HG02852 (cell line): ENCODE measurements at regions not wholly inside any gene's neighbourhood (a gene's known extent, or its start where the extent isn't known, plus 50 kb on each side); places are given as distances from the start of the nearest gene placed in this dataset.
"Not testable (repeated sequence)": the region's sequence is repeated elsewhere in the genome, so short reads cannot be mapped to it uniquely, and the experiment has no call there.

Experiments used
- ATAC-seq: cut with Tn5 transposase; IDR thresholded peaks from one replicate; pipeline ENCODE4 v1.9.1; 2021; ENCODE audit warnings: mild to moderate bottlenecking, moderate library complexity; ENCODE audit not compliant: unreplicated experiment

- ATAC-seq: no peak
Observed at GRCh38 chr12:126396536-126396935, 1331.3 kb downstream of the AACS start.

- ATAC-seq: no peak
Observed at GRCh38 chr12:126397071-126397581, 1331.9 kb downstream of the AACS start.

- no peak for ATAC-seq
Observed at GRCh38 chr12:126397660-126398059, 1332.4 kb downstream of the AACS start.

- ATAC-seq: no peak
Observed at GRCh38 chr12:126400831-126401230, 1335.6 kb downstream of the AACS start.

GRCh38 chr12:126404293-126404881 is 1339.2 kb downstream of the AACS start:
- no peak for ATAC-seq

GRCh38 chr12:126418400-126418799 is 1353.2 kb downstream of the AACS start:
- no peak for ATAC-seq

- no peak for ATAC-seq
Observed at GRCh38 chr12:126419131-126419530, 1353.9 kb downstream of the AACS start.

GRCh38 chr12:126424696-126425095 is 1359.5 kb downstream of the AACS start:
- no peak for ATAC-seq

- ATAC-seq: no peak
Observed at GRCh38 chr12:126425264-126425663, 1360.0 kb downstream of the AACS start.

- no peak for ATAC-seq
Observed at GRCh38 chr12:126428769-126429168, 1363.5 kb downstream of the AACS start.

GRCh38 chr12:126430921-126431320 is 1365.7 kb downstream of the AACS start:
- ATAC-seq: no peak

GRCh38 chr12:126431767-126432166 is 1366.5 kb downstream of the AACS start:
- no peak for ATAC-seq

- no peak for ATAC-seq
Observed at GRCh38 chr12:126432780-126433179, 1367.5 kb downstream of the AACS start.

- no peak for ATAC-seq
Observed at GRCh38 chr12:126434412-126434985, 1369.3 kb downstream of the AACS start.

- ATAC-seq: no peak
Observed at GRCh38 chr12:126436041-126436440, 1370.8 kb downstream of the AACS start.

- ATAC-seq: no peak
Observed at GRCh38 chr12:126437934-126438333, 1372.7 kb downstream of the AACS start.

- no peak for ATAC-seq
Observed at GRCh38 chr12:126443977-126444376, 1378.7 kb downstream of the AACS start.

- no peak for ATAC-seq
Observed at GRCh38 chr12:126447346-126447745, 1382.1 kb downstream of the AACS start.

GRCh38 chr12:126451809-126452208 is 1386.6 kb downstream of the AACS start:
- ATAC-seq: no peak

- not testable (repeated sequence) for ATAC-seq
Observed at GRCh38 chr12:126452686-126453085, 1387.5 kb downstream of the AACS start.

- ATAC-seq: no peak
Observed at GRCh38 chr12:126454581-126454980, 1389.3 kb downstream of the AACS start.

GRCh38 chr12:126457776-126458175 is 1392.5 kb downstream of the AACS start:
- ATAC-seq: no peak

GRCh38 chr12:126464153-126464552 is 1398.9 kb downstream of the AACS start:
- ATAC-seq: no peak
